UCSD-AML1 (cell line): ENCODE measurements at regions not wholly inside any gene's neighbourhood (a gene's known extent, or its start where the extent isn't known, plus 50 kb on each side); places are given as distances from the start of the nearest gene placed in this dataset.
"Not testable (repeated sequence)": the region's sequence is repeated elsewhere in the genome, so short reads cannot be mapped to it uniquely, and the experiment has no call there.

Source experiments
- DNase-seq: peaks from one replicate; lab custom pipeline; 2025; ENCODE audit not compliant: unreplicated experiment; lab: John Stamatoyannopoulos, UW

- DNase-seq = not testable (repeated sequence)
Measured at GRCh38 chr10:109809954-109810353, 113.4 kb downstream of the XPNPEP1 start.

GRCh38 chr10:109801191-109801590, 122.1 kb downstream of the XPNPEP1 start:
- DNase-seq = not testable (repeated sequence)

- no peak for DNase-seq
Measured at GRCh38 chr10:109790647-109791046, 132.7 kb downstream of the XPNPEP1 start.

- DNase-seq = no peak
Measured at GRCh38 chr10:109784236-109784635, 139.1 kb downstream of the XPNPEP1 start.

- no peak for DNase-seq
Measured at GRCh38 chr10:109783286-109783685, 140.0 kb downstream of the XPNPEP1 start.

- DNase-seq = no peak
Measured at GRCh38 chr10:109780997-109781396, 142.3 kb downstream of the XPNPEP1 start.

- DNase-seq = no peak
Measured at GRCh38 chr10:109778993-109779392, 144.3 kb downstream of the XPNPEP1 start.

GRCh38 chr10:109774121-109774440, 149.2 kb downstream of the XPNPEP1 start:
- DNase-seq = no peak

- no peak for DNase-seq
Measured at GRCh38 chr10:109773288-109774120, 149.8 kb downstream of the XPNPEP1 start.

- DNase-seq = no peak
Measured at GRCh38 chr10:109770663-109771062, 152.6 kb downstream of the XPNPEP1 start.

- DNase-seq = no peak
Measured at GRCh38 chr10:109769966-109770365, 153.3 kb downstream of the XPNPEP1 start.

- no peak for DNase-seq
Measured at GRCh38 chr10:109765838-109766237, 157.5 kb downstream of the XPNPEP1 start.

GRCh38 chr10:109762555-109762954, 160.8 kb downstream of the XPNPEP1 start:
- DNase-seq = no peak

- DNase-seq = not testable (repeated sequence)
Measured at GRCh38 chr10:109757670-109758069, 165.6 kb downstream of the XPNPEP1 start.

- no peak for DNase-seq
Measured at GRCh38 chr10:109746861-109747260, 176.4 kb downstream of the XPNPEP1 start.

GRCh38 chr10:109744020-109744419, 179.3 kb downstream of the XPNPEP1 start:
- no peak for DNase-seq

- DNase-seq = no peak
Measured at GRCh38 chr10:109743574-109743973, 179.7 kb downstream of the XPNPEP1 start.

GRCh38 chr10:109743146-109743545, 180.2 kb downstream of the XPNPEP1 start:
- no peak for DNase-seq

- DNase-seq = no peak
Measured at GRCh38 chr10:109741712-109742111, 181.6 kb downstream of the XPNPEP1 start.

- DNase-seq = no peak
Measured at GRCh38 chr10:109740436-109740835, 182.9 kb downstream of the XPNPEP1 start.

GRCh38 chr10:109737626-109738025, 185.7 kb downstream of the XPNPEP1 start:
- no peak for DNase-seq

- DNase-seq = no peak
Measured at GRCh38 chr10:109737009-109737408, 186.3 kb downstream of the XPNPEP1 start.

GRCh38 chr10:109735776-109736175, 187.5 kb downstream of the XPNPEP1 start:
- no peak for DNase-seq
